ENCODE measurements at regions not wholly inside any gene's neighbourhood (a gene's known extent, or its start where the extent isn't known, plus 50 kb on each side); places are given as distances from the start of the nearest gene placed in this dataset.

- Histone ChIP-seq H3K27ac (replicated peaks in 1 of 4) (no peak overlapping the region), H3K4me3 (no peak overlapping the region), H3K9me3 (no peaks in the 10 kb centered on the region), H3K36me3 (no peaks in the 10 kb centered on the region), H3K4me1 (no peaks in the 10 kb centered on the region), H3K27me3 (no peaks in the 10 kb centered on the region)
- DNase-seq (ENCODE audit: extremely low spot score) = no peak
- TF ChIP-seq CTCF (IDR thresholded peaks at IDR 0.05) (no peak), EP300 (IDR thresholded peaks at IDR 0.05) (no peak), POLR2A (IDR thresholded peaks at IDR 0.05; ENCODE audit: low read depth) (no peak), POLR2AphosphoS5 (IDR thresholded peaks at IDR 0.05) (no peak)
- WGBS = 72% methylated on average over 4 of the region's 4 CpGs
- intact Hi-C loops (cut with DNase I) = no loop called here
These were observed 59.9 kb downstream of the GPR65 start for GRCh38 chr14:88064841-88065240.

- Histone ChIP-seq H3K4me3 (no peak overlapping the region), H3K4me1 (no peaks in the 10 kb centered on the region), H3K27ac (replicated peaks in 1 of 4) (no peak overlapping the region), H3K36me3 (no peaks in the 10 kb centered on the region), H3K27me3 (no peaks in the 10 kb centered on the region), H3K9me3 (no peaks in the 10 kb centered on the region)
- TF ChIP-seq POLR2A (IDR thresholded peaks at IDR 0.05; ENCODE audit: low read depth) = no peak
- TF ChIP-seq POLR2AphosphoS5 (IDR thresholded peaks at IDR 0.05) = no peak
- no peak for TF ChIP-seq CTCF (IDR thresholded peaks at IDR 0.05)
- no peak for TF ChIP-seq EP300 (IDR thresholded peaks at IDR 0.05)
- 78% methylated on average over 1 of the region's 1 CpG for WGBS
- DNase-seq (ENCODE audit: extremely low spot score) = no peak
- intact Hi-C loops (cut with DNase I) = no loop called here
These were observed 64.7 kb downstream of the GPR65 start for GRCh38 chr14:88069677-88070076.

GRCh38 chr14:88075269-88075981 lies 70.5 kb downstream of the GPR65 start:
- intact Hi-C loops (cut with DNase I) = no loop called here
- Histone ChIP-seq H3K27me3 (no peaks in the 10 kb centered on the region), H3K27ac (replicated peaks in 1 of 4) (no peak overlapping the region), H3K4me3 (no peak overlapping the region), H3K36me3 (no peaks in the 10 kb centered on the region), H3K9me3 (no peaks in the 10 kb centered on the region), H3K4me1 (no peaks in the 10 kb centered on the region)
- TF ChIP-seq POLR2AphosphoS5 (IDR thresholded peaks at IDR 0.05) (no peak), CTCF (IDR thresholded peaks at IDR 0.05) (no peak), POLR2A (IDR thresholded peaks at IDR 0.05; ENCODE audit: low read depth) (no peak), EP300 (IDR thresholded peaks at IDR 0.05) (no peak)
- WGBS = 82% methylated on average over 4 of the region's 4 CpGs
- no peak for DNase-seq (ENCODE audit: extremely low spot score)

GRCh38 chr14:88078525-88078924 lies 73.6 kb downstream of the GPR65 start:
- DNase-seq (ENCODE audit: extremely low spot score) = no peak
- no peaks in the 10 kb centered on the region for H3K27me3 ChIP-seq
- H3K4me1 ChIP-seq = no peaks in the 10 kb centered on the region
- no peaks in the 10 kb centered on the region for H3K9me3 ChIP-seq
- H3K4me3 ChIP-seq = no peak overlapping the region
- 82% methylated on average over 1 of the region's 1 CpG for WGBS
- no peaks in the 10 kb centered on the region for H3K36me3 ChIP-seq
- H3K27ac ChIP-seq (replicated peaks in 1 of 4) = no peak overlapping the region
- TF ChIP-seq EP300 (IDR thresholded peaks at IDR 0.05) (no peak), POLR2A (IDR thresholded peaks at IDR 0.05; ENCODE audit: low read depth) (no peak), CTCF (IDR thresholded peaks at IDR 0.05) (no peak), POLR2AphosphoS5 (IDR thresholded peaks at IDR 0.05) (no peak)
- intact Hi-C loops (cut with DNase I) = no loop called here

GRCh38 chr14:88079624-88080023 lies 74.7 kb downstream of the GPR65 start:
- H3K27me3 ChIP-seq = no peaks in the 10 kb centered on the region
- no peaks in the 10 kb centered on the region for H3K4me1 ChIP-seq
- 33% methylated on average over 2 of the region's 2 CpGs for WGBS
- no peak overlapping the region for H3K4me3 ChIP-seq
- H3K27ac ChIP-seq (replicated peaks in 1 of 4) = no peak overlapping the region
- intact Hi-C loops (cut with DNase I) = no loop called here
- DNase-seq (ENCODE audit: extremely low spot score) = no peak
- no peaks in the 10 kb centered on the region for H3K9me3 ChIP-seq
- TF ChIP-seq POLR2A (IDR thresholded peaks at IDR 0.05; ENCODE audit: low read depth) = no peak
- no peak for TF ChIP-seq CTCF (IDR thresholded peaks at IDR 0.05)
- no peak for TF ChIP-seq EP300 (IDR thresholded peaks at IDR 0.05)
- TF ChIP-seq POLR2AphosphoS5 (IDR thresholded peaks at IDR 0.05) = no peak
- no peaks in the 10 kb centered on the region for H3K36me3 ChIP-seq
